Naive B cell (primary cell): ENCODE measurements at regions not wholly inside any gene's neighbourhood (a gene's known extent, or its start where the extent isn't known, plus 50 kb on each side); places are given as distances from the start of the nearest gene placed in this dataset.

ENCODE experiments used
- ATAC-seq, 2 donors: fragments of 150-1000 bp; cut with Tn5 transposase; 2 replicates each; pipeline ENCODE4 v1.10.0; 2021; ENCODE audit warnings: low read depth in 2 of 2, mild to moderate bottlenecking in 2 of 2, moderate library complexity in 2 of 2
- DNase-seq: peaks from one replicate; pipeline ENCODE4 v3.0.0; 2022
- H3K27ac Mint-ChIP-seq, 6 donors: one replicate each; pipeline ENCODE4 v1.8.0; 2020 to 2022; ENCODE audit warnings: mild to moderate bottlenecking in 6 of 6, mixed read lengths in 6 of 6, moderate library complexity in 5 of 6, inconsistent platforms in 2 of 6
- H3K27me3 Mint-ChIP-seq, 3 donors: one replicate each; pipeline ENCODE4 v1.8.0; 2021 to 2022; ENCODE audit warnings: mixed read lengths in 3 of 3, mild to moderate bottlenecking in 1 of 3
- H3K36me3 Mint-ChIP-seq, 2 donors: one replicate each; pipeline ENCODE4 v1.8.0; 2020 to 2022; ENCODE audit warnings: mixed read lengths in 2 of 2, inconsistent platforms in 1 of 2, mild to moderate bottlenecking in 1 of 2
- H3K4me1 Mint-ChIP-seq, 3 donors: one replicate each; pipeline ENCODE4 v1.8.0; 2020 to 2022; ENCODE audit warnings: mixed read lengths in 3 of 3, inconsistent platforms in 1 of 3, mild to moderate bottlenecking in 1 of 3, moderate library complexity in 1 of 3
- H3K4me3 Mint-ChIP-seq, 8 donors: one replicate each; pipeline ENCODE4 v1.8.0; 2020 to 2022; ENCODE audit warnings: mild to moderate bottlenecking in 8 of 8, mixed read lengths in 8 of 8, moderate library complexity in 8 of 8, inconsistent platforms in 2 of 8
- H3K9me3 Mint-ChIP-seq, 7 donors: one replicate each; pipeline ENCODE4 v1.8.0; 2020 to 2022; ENCODE audit warnings: mixed read lengths in 7 of 7, mild to moderate bottlenecking in 5 of 7, inconsistent platforms in 2 of 7, moderate library complexity in 1 of 7

- Mint-ChIP-seq H3K36me3 (no peaks in the 10 kb centered on the region), H3K27ac (peak overlapping the region in 1 of 6 donors; percentile 30), H3K4me1 (no peaks in the 10 kb centered on the region), H3K27me3 (peaks cover 0 to 6% (median 0%) of the 10 kb centered on the region in 3 donors), H3K9me3 (peaks cover 3 to 8% (median 6%) of the 10 kb centered on the region in 7 donors), H3K4me3 (peak overlapping the region in 1 of 8 donors; percentile 29)
- ATAC-seq = no peak
- DNase-seq = no peak
Measured at GRCh38 chr3:139870000-139870675, 64.8 kb upstream of the CLSTN2 start.

GRCh38 chr3:139868773-139869172, 66.2 kb upstream of the CLSTN2 start:
- Mint-ChIP-seq H3K9me3 (peaks cover 1 to 8% (median 4%) of the 10 kb centered on the region in 7 donors), H3K27me3 (peaks cover 0 to 6% (median under 1%) of the 10 kb centered on the region in 3 donors), H3K27ac (no peak overlapping the region), H3K36me3 (no peaks in the 10 kb centered on the region), H3K4me3 (no peak overlapping the region), H3K4me1 (no peaks in the 10 kb centered on the region)
- ATAC-seq = no peak
- DNase-seq = no peak

GRCh38 chr3:139848660-139849059, 86.3 kb upstream of the CLSTN2 start:
- H3K27ac Mint-ChIP-seq = no peak overlapping the region
- no peaks in the 10 kb centered on the region for H3K4me1 Mint-ChIP-seq
- DNase-seq (no peak), ATAC-seq (no peak)
- no peak overlapping the region for H3K4me3 Mint-ChIP-seq
- peaks cover 10 to 39% (median 21%) of the 10 kb centered on the region in 7 donors for H3K9me3 Mint-ChIP-seq
- H3K36me3 Mint-ChIP-seq = no peaks in the 10 kb centered on the region
- no peaks in the 10 kb centered on the region for H3K27me3 Mint-ChIP-seq

- DNase-seq (no peak), ATAC-seq (no peak)
- Mint-ChIP-seq H3K4me3 (no peak overlapping the region), H3K9me3 (peaks cover 3 to 21% (median 16%) of the 10 kb centered on the region in 7 donors), H3K27ac (no peak overlapping the region), H3K4me1 (no peaks in the 10 kb centered on the region), H3K36me3 (no peaks in the 10 kb centered on the region), H3K27me3 (no peaks in the 10 kb centered on the region)
Measured at GRCh38 chr3:139846729-139847128, 88.3 kb upstream of the CLSTN2 start.

GRCh38 chr3:139839659-139840058, 95.3 kb upstream of the CLSTN2 start:
- H3K27ac Mint-ChIP-seq = no peak overlapping the region
- no peaks in the 10 kb centered on the region for H3K4me1 Mint-ChIP-seq
- DNase-seq (no peak), ATAC-seq (no peak)
- H3K36me3 Mint-ChIP-seq = no peaks in the 10 kb centered on the region
- H3K27me3 Mint-ChIP-seq = no peaks in the 10 kb centered on the region
- H3K9me3 Mint-ChIP-seq = peaks cover 2 to 9% (median 5%) of the 10 kb centered on the region in 7 donors
- H3K4me3 Mint-ChIP-seq = no peak overlapping the region

GRCh38 chr3:139839014-139839413, 96.0 kb upstream of the CLSTN2 start:
- Mint-ChIP-seq H3K27me3 (no peaks in the 10 kb centered on the region), H3K27ac (no peak overlapping the region), H3K4me3 (no peak overlapping the region), H3K36me3 (no peaks in the 10 kb centered on the region), H3K4me1 (no peaks in the 10 kb centered on the region), H3K9me3 (peaks cover 2 to 9% (median 5%) of the 10 kb centered on the region in 7 donors)
- DNase-seq (no peak), ATAC-seq (no peak)

GRCh38 chr3:139838269-139838957, 96.6 kb upstream of the CLSTN2 start:
- Mint-ChIP-seq H3K27ac (no peak overlapping the region), H3K36me3 (no peaks in the 10 kb centered on the region), H3K27me3 (no peaks in the 10 kb centered on the region), H3K4me1 (no peaks in the 10 kb centered on the region), H3K4me3 (no peak overlapping the region), H3K9me3 (peaks cover 0 to 9% (median 3%) of the 10 kb centered on the region in 7 donors)
- no peak for DNase-seq
- no peak for ATAC-seq

- H3K9me3 Mint-ChIP-seq = peaks cover 0 to 15% (median under 1%) of the 10 kb centered on the region in 7 donors
- DNase-seq = no peak
- H3K4me1 Mint-ChIP-seq = no peaks in the 10 kb centered on the region
- no peak overlapping the region for H3K4me3 Mint-ChIP-seq
- no peaks in the 10 kb centered on the region for H3K36me3 Mint-ChIP-seq
- ATAC-seq = no peak
- H3K27me3 Mint-ChIP-seq = peaks cover 0 to 8% (median 0%) of the 10 kb centered on the region in 3 donors
- H3K27ac Mint-ChIP-seq = no peak overlapping the region
Measured at GRCh38 chr3:139836698-139837464, 98.1 kb upstream of the CLSTN2 start.

- H3K4me3 Mint-ChIP-seq = no peak overlapping the region
- ATAC-seq (no peak), DNase-seq (no peak)
- peaks cover 0 to 8% (median 0%) of the 10 kb centered on the region in 3 donors for H3K27me3 Mint-ChIP-seq
- no peaks in the 10 kb centered on the region for H3K4me1 Mint-ChIP-seq
- H3K9me3 Mint-ChIP-seq = peaks cover 0 to 12% (median 0%) of the 10 kb centered on the region in 7 donors
- no peaks in the 10 kb centered on the region for H3K36me3 Mint-ChIP-seq
- no peak overlapping the region for H3K27ac Mint-ChIP-seq
Measured at GRCh38 chr3:139835830-139836683, 98.9 kb upstream of the CLSTN2 start.

GRCh38 chr3:139832998-139833397, 102.0 kb upstream of the CLSTN2 start:
- peaks cover 0 to 8% (median 0%) of the 10 kb centered on the region in 3 donors for H3K27me3 Mint-ChIP-seq
- no peak for ATAC-seq
- peaks cover 0 to 12% (median 0%) of the 10 kb centered on the region in 7 donors for H3K9me3 Mint-ChIP-seq
- H3K27ac Mint-ChIP-seq = no peak overlapping the region
- H3K36me3 Mint-ChIP-seq = no peaks in the 10 kb centered on the region
- no peak for DNase-seq
- no peaks in the 10 kb centered on the region for H3K4me1 Mint-ChIP-seq
- H3K4me3 Mint-ChIP-seq = no peak overlapping the region

GRCh38 chr3:139830817-139831216, 104.2 kb upstream of the CLSTN2 start:
- DNase-seq (no peak), ATAC-seq (no peak)
- Mint-ChIP-seq H3K4me1 (no peaks in the 10 kb centered on the region), H3K36me3 (no peaks in the 10 kb centered on the region), H3K27me3 (peaks cover 0 to 8% (median 0%) of the 10 kb centered on the region in 3 donors), H3K9me3 (peaks cover 0 to 15% (median 0%) of the 10 kb centered on the region in 7 donors), H3K27ac (no peak overlapping the region), H3K4me3 (no peak overlapping the region)

- no peak for ATAC-seq
- Mint-ChIP-seq H3K9me3 (peaks cover 0 to 14% (median 4%) of the 10 kb centered on the region in 7 donors), H3K4me1 (no peaks in the 10 kb centered on the region), H3K36me3 (no peaks in the 10 kb centered on the region), H3K4me3 (no peak overlapping the region), H3K27me3 (peaks cover 0 to 8% (median 0%) of the 10 kb centered on the region in 3 donors), H3K27ac (no peak overlapping the region)
- DNase-seq = no peak
Measured at GRCh38 chr3:139827833-139828232, 107.2 kb upstream of the CLSTN2 start.

GRCh38 chr3:139824864-139825263, 110.1 kb upstream of the CLSTN2 start:
- Mint-ChIP-seq H3K27ac (no peak overlapping the region), H3K9me3 (peaks cover 4 to 18% (median 9%) of the 10 kb centered on the region in 7 donors), H3K4me3 (no peak overlapping the region), H3K27me3 (no peaks in the 10 kb centered on the region), H3K36me3 (no peaks in the 10 kb centered on the region), H3K4me1 (no peaks in the 10 kb centered on the region)
- DNase-seq (no peak), ATAC-seq (no peak)
